HG03457 (cell line): ENCODE measurements at regions not wholly inside any gene's neighbourhood (a gene's known extent, or its start where the extent isn't known, plus 50 kb on each side); places are given as distances from the start of the nearest gene placed in this dataset.
"Not testable (repeated sequence)": the region's sequence is repeated elsewhere in the genome, so short reads cannot be mapped to it uniquely, and the experiment has no call there.

Experiments
- ATAC-seq: cut with Tn5 transposase; IDR thresholded peaks from one replicate; pipeline ENCODE4 v1.9.1; 2021; ENCODE audit warnings: moderate number of reproducible peaks; ENCODE audit not compliant: unreplicated experiment

- no peak for ATAC-seq
Observed at GRCh38 chr14:46147452-46147851, 504.1 kb downstream of the RPL10L start.

- ATAC-seq, result no peak
Observed at GRCh38 chr14:46147024-46147423, 504.6 kb downstream of the RPL10L start.

GRCh38 chr14:46140445-46140844, 511.1 kb downstream of the RPL10L start:
- ATAC-seq, result no peak

- ATAC-seq, result no peak
Observed at GRCh38 chr14:46139649-46140048, 511.9 kb downstream of the RPL10L start.

GRCh38 chr14:46137786-46138185, 513.8 kb downstream of the RPL10L start:
- no peak for ATAC-seq

GRCh38 chr14:46136456-46136855, 515.1 kb downstream of the RPL10L start:
- no peak for ATAC-seq

GRCh38 chr14:46108228-46108627, 543.4 kb downstream of the RPL10L start:
- no peak for ATAC-seq

GRCh38 chr14:46100901-46101300, 550.7 kb downstream of the RPL10L start:
- ATAC-seq, result not testable (repeated sequence)

- no peak for ATAC-seq
Observed at GRCh38 chr14:46091819-46092218, 559.8 kb downstream of the RPL10L start.

GRCh38 chr14:46087604-46088003, 564.0 kb downstream of the RPL10L start:
- no peak for ATAC-seq

- ATAC-seq, result no peak
Observed at GRCh38 chr14:46074061-46074460, 577.5 kb downstream of the RPL10L start.

- no peak for ATAC-seq
Observed at GRCh38 chr14:46063872-46064271, 587.7 kb downstream of the RPL10L start.

- ATAC-seq, result no peak
Observed at GRCh38 chr14:46058964-46059563, 592.5 kb downstream of the RPL10L start.

GRCh38 chr14:46057799-46058198, 593.8 kb downstream of the RPL10L start:
- no peak for ATAC-seq

GRCh38 chr14:46054526-46054925, 597.1 kb downstream of the RPL10L start:
- ATAC-seq, result no peak

GRCh38 chr14:46053221-46053620, 598.4 kb downstream of the RPL10L start:
- ATAC-seq, result no peak

GRCh38 chr14:46051796-46052195, 599.8 kb downstream of the RPL10L start:
- no peak for ATAC-seq

GRCh38 chr14:46048127-46048526, 603.5 kb downstream of the RPL10L start:
- no peak for ATAC-seq

GRCh38 chr14:46036099-46036498, 615.5 kb downstream of the RPL10L start:
- ATAC-seq, result no peak

- ATAC-seq, result no peak
Observed at GRCh38 chr14:46034305-46034704, 617.3 kb downstream of the RPL10L start.

GRCh38 chr14:46018846-46019420, 632.6 kb downstream of the RPL10L start:
- no peak for ATAC-seq

GRCh38 chr14:46008348-46008747, 643.2 kb downstream of the RPL10L start:
- ATAC-seq, result no peak

- no peak for ATAC-seq
Observed at GRCh38 chr14:45998554-45998953, 653.0 kb downstream of the RPL10L start.
